ENCODE measurements at regions not wholly inside any gene's neighbourhood (a gene's known extent, or its start where the extent isn't known, plus 50 kb on each side); places are given as distances from the start of the nearest gene placed in this dataset.

- no peak overlapping the region for H2BK15ac ChIP-seq (ENCODE audit: low read length)
- no peak overlapping the region for H3K27ac ChIP-seq (ENCODE audit: low read depth, low read length)
- DNase-seq (ENCODE audit: low read depth in 1 of 2, low spot score in 2 of 2) (no peak), FAIRE-seq (no peak)
- H4K8ac ChIP-seq (ENCODE audit: extremely low read depth, insufficient read depth, low read length), result no peak overlapping the region
- TF ChIP-seq TCF12 (IDR thresholded peaks at IDR 0.05; ENCODE audit: low read depth, low read length) (no peak), KDM4A (IDR thresholded peaks at IDR 0.05; ENCODE audit: low read depth, low read length, severe bottlenecking) (no peak), KDM1A (IDR thresholded peaks at IDR 0.05; ENCODE audit: borderline replicate concordance, low read length) (no peak), KDM5A (IDR thresholded peaks at IDR 0.05; ENCODE audit: low read length) (no peak), RAD21 (IDR thresholded peaks at IDR 0.05 in 1 of 2, conservative IDR thresholded peaks at IDR 0.05 in 1 of 2; ENCODE audit: low read depth in 2 of 2, low read length in 2 of 2) (no peak), CTCF (IDR thresholded peaks at IDR 0.05; ENCODE audit: control extremely low read depth in 1 of 3, insufficient read depth in 1 of 3, low read depth in 1 of 3, low read length in 3 of 3) (no peak)
- H2BK5ac ChIP-seq (ENCODE audit: low read depth, low read length), result no peak overlapping the region
- ChIA-PET POLR2A (ENCODE audit: partially characterized antibody) (no interaction called here), CTCF (ENCODE audit: partially characterized antibody) (interaction anchor here (1.3 kb wide), 1 partner anchor 15 kb away, joined by 3 read pairs; no protein-coding TSS in a partner anchor)
- no peak overlapping the region for H3K9ac ChIP-seq (replicated peaks in 1 of 4; ENCODE audit: extremely low read depth in 1 of 4, low read depth in 3 of 4, low read length in 3 of 4)
- no peaks in the 10 kb centered on the region for H4K20me1 ChIP-seq (replicated peaks in 1 of 2; ENCODE audit: control insufficient read depth in 1 of 2, insufficient read depth in 2 of 2, low read length in 2 of 2)
- H2BK20ac ChIP-seq (ENCODE audit: low read length), result no peak overlapping the region
- no peaks in the 10 kb centered on the region for H3K4me1 ChIP-seq (replicated peaks in 1 of 4; ENCODE audit: control insufficient read depth in 3 of 4, insufficient read depth in 4 of 4, low read length in 3 of 4)
- no peak overlapping the region for H3K14ac ChIP-seq (ENCODE audit: insufficient read length)
- no peak overlapping the region for H3K56ac ChIP-seq (replicated peaks; ENCODE audit: insufficient read length, low read depth, low read length)
- no peak overlapping the region for H4K5ac ChIP-seq (ENCODE audit: insufficient read length, low read depth, low read length)
- no peak overlapping the region for H3K4me3 ChIP-seq (ENCODE audit: extremely low read depth in 1 of 4, insufficient read depth in 2 of 4, low read depth in 3 of 4, low read length in 4 of 4)
- no peaks in the 10 kb centered on the region for H3K27me3 ChIP-seq (replicated peaks in 1 of 4; ENCODE audit: control insufficient read depth in 3 of 4, extremely low read depth in 1 of 4, insufficient read depth in 3 of 4, low read length in 3 of 4)
- no peak overlapping the region for H4K91ac ChIP-seq (replicated peaks; ENCODE audit: insufficient read length, low read length)
- no peaks in the 10 kb centered on the region for H3K79me2 ChIP-seq (ENCODE audit: control insufficient read depth in 1 of 2, insufficient read depth in 2 of 2, low read length in 2 of 2)
- no peak overlapping the region for H2AK5ac ChIP-seq (ENCODE audit: low read depth, low read length)
- H3K23me2 ChIP-seq (ENCODE audit: low read depth, low read length), result no peaks in the 10 kb centered on the region
- H3K79me1 ChIP-seq (ENCODE audit: low read depth, low read length), result no peaks in the 10 kb centered on the region
- no peak overlapping the region for H2BK120ac ChIP-seq (replicated peaks; ENCODE audit: low read depth, low read length)
- no peak overlapping the region for H2AFZ ChIP-seq (ENCODE audit: low read length)
- H3K23ac ChIP-seq (ENCODE audit: insufficient read length), result no peak overlapping the region
- H2BK12ac ChIP-seq (ENCODE audit: low read depth, low read length), result no peak overlapping the region
- H3K9me3 ChIP-seq (ENCODE audit: insufficient read depth in 2 of 2, low read depth in 1 of 2, low read length in 1 of 2), result no peaks in the 10 kb centered on the region
- H3K4me2 ChIP-seq (ENCODE audit: insufficient read depth in 1 of 2, low read depth in 2 of 2, low read length in 2 of 2), result no peak overlapping the region
- H3K4ac ChIP-seq (replicated peaks; ENCODE audit: insufficient read length, low read depth, low read length), result no peak overlapping the region
- WGBS, 2 experiments (ENCODE audit: extremely low coverage in 1 of 2, insufficient coverage in 1 of 2, insufficient read length in 1 of 2, insufficient replicate concordance in 2 of 2, low coverage in 1 of 2, low lambda C conversion rate in 2 of 2, missing lambda C conversion rate in 1 of 2), result 89% methylated on average over 5 of the region's 5 CpGs; no CpG with 5 or more reads in 1 of the 2 experiments
- H3K36me3 ChIP-seq (ENCODE audit: control insufficient read depth in 2 of 4, insufficient read depth in 4 of 4, low read length in 3 of 4), result no peaks in the 10 kb centered on the region
- no peak overlapping the region for H3K18ac ChIP-seq (ENCODE audit: extremely low read depth, low read length)
These were observed 182.8 kb upstream of the CRIM1 start for GRCh38 chr2:36172824-36173223.

All from H1 (cell line).